HCT116 (cell line): ENCODE measurements at regions not wholly inside any gene's neighbourhood (a gene's known extent, or its start where the extent isn't known, plus 50 kb on each side); places are given as distances from the start of the nearest gene placed in this dataset.

Experiments used
- ATAC-seq: fragments of 200-7000 bp; cut with Tn5 transposase; 2 replicates; pipeline ENCODE4 v1.9.1; 2020; ENCODE audit warnings: mild to moderate bottlenecking, moderate library complexity
- BruUV-seq: library from RNA; stranded (reverse); fragments of 400-500 nt; replicated peaks from 2 replicates; lab custom pipeline; 2021; lab: Mats Ljungman, UMichigan
- CTCF ChIA-PET: fragments of 300-600 bp; sonication (Branson Sonifier 250); formaldehyde crosslinking; loops from one replicate; lab custom pipeline; 2021; ENCODE audit warnings: antibody characterized with exemption; lab: Charles Lee
- POLR2A ChIA-PET: fragments of 300-600, 350-600 bp; sonication (Branson Sonifier 250); formaldehyde crosslinking; loops from one replicate; lab custom pipeline; 2021; ENCODE audit warnings: antibody characterized with exemption; lab: Charles Lee
- RAD21 ChIA-PET, 2 experiments: fragments of 300-600 bp; sonication (Branson Sonifier 250); formaldehyde crosslinking; loops; one replicate each; lab custom pipeline; 2023; ENCODE audit warnings: low total read pairs in 2 of 2; ENCODE audit not compliant: uncharacterized antibody in 2 of 2, unreplicated experiment in 2 of 2, low non-redundant PET in 1 of 2; lab: Charles Lee
- DNase-seq: peaks from one replicate; pipeline ENCODE4 v3.0.0-alpha.2; 2010; ENCODE audit warnings: low read depth, low spot score
- H2AFZ ChIP-seq: fragments of 200-600 bp; shearing (Covaris generic), sonication (generic); 2 replicates; pipeline ENCODE4 v1.6.1; 2017; ENCODE audit warnings: low read depth, mixed run types, mixed read lengths, antibody characterized with exemption, low read length; ENCODE audit not compliant: poor library complexity, severe bottlenecking
- H3K27ac ChIP-seq: 2 replicates; pipeline ENCODE4 v1.5.1; 2012; ENCODE audit warnings: low read depth, low read length
- H3K27me3 ChIP-seq: fragments of 200-600 bp; sonication (generic); 2 replicates; pipeline ENCODE4 v1.6.1; 2016; ENCODE audit warnings: mixed run types, low read length, mixed read lengths; ENCODE audit not compliant: insufficient read depth
- H3K36me3 ChIP-seq, 2 experiments: fragments of 200-500 bp in 1 of 2; fragments of 200-600 bp in 1 of 2; sonication (Bioruptor generic) in 1 of 2; sonication (generic) in 1 of 2; 2 replicates each; pipeline versions ENCODE4 v1.5.1 to v1.6.1; 2014 to 2016; ENCODE audit warnings: low read length in 2 of 2, inconsistent platforms in 1 of 2, mixed read lengths in 1 of 2, mixed run types in 1 of 2; ENCODE audit not compliant: insufficient read depth in 2 of 2, control insufficient read depth in 1 of 2
- H3K4me1 ChIP-seq, 2 experiments: fragments of 200-600 bp in 1 of 2; sonication (generic) in 1 of 2; 2 replicates each; pipeline versions ENCODE4 v1.5.1 to v1.6.1; 2012 to 2017; ENCODE audit warnings: low read length in 2 of 2, inconsistent platforms in 1 of 2, mild to moderate bottlenecking in 1 of 2, mixed read lengths in 1 of 2, mixed run types in 1 of 2, moderate library complexity in 1 of 2; ENCODE audit not compliant: insufficient read depth in 2 of 2, control insufficient read depth in 1 of 2
- H3K4me2 ChIP-seq: fragments of 200-600 bp; sonication (generic); 2 replicates; pipeline ENCODE4 v1.6.1; 2017; ENCODE audit warnings: mixed run types, low read length, mixed read lengths
- H3K4me3 ChIP-seq, 2 experiments: fragments of 200-600 bp in 1 of 2; sonication (generic) in 1 of 2; replicated peaks in 1 of 2; 2 replicates each; pipeline ENCODE4 v1.5.1; 2011 to 2016; ENCODE audit warnings: low read length in 2 of 2, control low read depth in 1 of 2, low read depth in 1 of 2, mild to moderate bottlenecking in 1 of 2, mixed read lengths in 1 of 2, mixed run types in 1 of 2
- H3K79me2 ChIP-seq: fragments of 200-600 bp; sonication (generic); 2 replicates; pipeline ENCODE4 v1.6.1; 2017; ENCODE audit warnings: mild to moderate bottlenecking, mixed run types, low read length, moderate library complexity, mixed read lengths; ENCODE audit not compliant: insufficient read depth
- H3K9ac ChIP-seq: fragments of 200-600 bp; sonication (generic); 2 replicates; pipeline ENCODE4 v1.6.1; 2016; ENCODE audit warnings: low read length, mixed read lengths
- H3K9me2 ChIP-seq: fragments of 200-600 bp; sonication (generic), shearing (Covaris generic); 2 replicates; pipeline ENCODE4 v1.6.1; 2017; ENCODE audit warnings: mixed run types, mild to moderate bottlenecking, moderate library complexity; ENCODE audit not compliant: insufficient read depth
- H3K9me3 ChIP-seq, 2 experiments: fragments of 200-500 bp in 1 of 2; fragments of 200-600 bp in 1 of 2; sonication (Bioruptor generic) in 1 of 2; sonication (generic) in 1 of 2; 2 replicates each; pipeline ENCODE4 v1.6.1; 2014 to 2017; ENCODE audit warnings: low read length in 2 of 2, mixed read lengths in 2 of 2, inconsistent platforms in 1 of 2, low read depth in 1 of 2, mild to moderate bottlenecking in 1 of 2, mixed run types in 1 of 2, moderate library complexity in 1 of 2; ENCODE audit not compliant: control insufficient read depth in 1 of 2, insufficient read depth in 1 of 2
- H4K20me1 ChIP-seq: fragments of 200-600 bp; sonication (generic), shearing (Covaris generic); 2 replicates; pipeline ENCODE4 v1.6.1; 2017; ENCODE audit warnings: mixed run types, mild to moderate bottlenecking, moderate library complexity; ENCODE audit not compliant: insufficient read depth
- CBX3 ChIP-seq: IDR thresholded peaks from 2 replicates; pipeline ENCODE4 v1.6.1; 2012; ENCODE audit warnings: low read depth
- EZH2phosphoT487 ChIP-seq: fragments of 200-600 bp; IDR thresholded peaks from 2 replicates; pipeline ENCODE4 v1.6.1; 2018; ENCODE audit warnings: antibody characterized with exemption, borderline replicate concordance
- RAD21 ChIP-seq: IDR thresholded peaks from 2 replicates; pipeline ENCODE4 v1.6.1; 2012; ENCODE audit warnings: low read depth, mild to moderate bottlenecking
- SP1 ChIP-seq: IDR thresholded peaks from 2 replicates; pipeline ENCODE4 v1.6.1; 2012; ENCODE audit warnings: low read depth
- ZFX ChIP-seq: fragments of 450-650 bp; IDR thresholded peaks from 2 replicates; pipeline ENCODE4 v1.6.1; 2017
- ZNF274 ChIP-seq: fragments of 200-500 bp; sonication (Bioruptor generic); IDR thresholded peaks from 2 replicates; pipeline ENCODE4 v1.6.1; 2014; ENCODE audit warnings: mild to moderate bottlenecking, low read depth, low read length, inconsistent platforms
- intact Hi-C: fragments of 100-400 bp; cut with micrococcal nuclease; formaldehyde crosslinking; loops from 2 replicates; pipeline ENCODE4 v1.10.0; 2022
- TF ChIP-seq, protein P1 (sequence below), 3 experiments: fragments of 200-600 bp in 1 of 3; sonication (generic) in 1 of 3; IDR thresholded peaks in 2 of 3; conservative IDR thresholded peaks in 1 of 3; 2 replicates each; pipeline ENCODE4 v1.5.1; 2012 to 2017; ENCODE audit warnings: low read depth in 2 of 3, low read length in 2 of 3, antibody characterized with exemption in 1 of 3, borderline replicate concordance in 1 of 3, control low read depth in 1 of 3, mild to moderate bottlenecking in 1 of 3, mixed read lengths in 1 of 3, mixed run types in 1 of 3, moderate library complexity in 1 of 3; ENCODE audit not compliant: insufficient read depth in 1 of 3
- TF ChIP-seq, protein P2 (sequence below): IDR thresholded peaks from 2 replicates; pipeline ENCODE4 v1.6.1; 2012; ENCODE audit warnings: low read depth
- TF ChIP-seq, protein P3 (sequence below): IDR thresholded peaks from 2 replicates; pipeline ENCODE4 v1.6.1; 2011; ENCODE audit warnings: mild to moderate bottlenecking, low read length, moderate library complexity; ENCODE audit not compliant: insufficient replicate concordance; ENCODE audit errors: extremely low read depth

DNA sequence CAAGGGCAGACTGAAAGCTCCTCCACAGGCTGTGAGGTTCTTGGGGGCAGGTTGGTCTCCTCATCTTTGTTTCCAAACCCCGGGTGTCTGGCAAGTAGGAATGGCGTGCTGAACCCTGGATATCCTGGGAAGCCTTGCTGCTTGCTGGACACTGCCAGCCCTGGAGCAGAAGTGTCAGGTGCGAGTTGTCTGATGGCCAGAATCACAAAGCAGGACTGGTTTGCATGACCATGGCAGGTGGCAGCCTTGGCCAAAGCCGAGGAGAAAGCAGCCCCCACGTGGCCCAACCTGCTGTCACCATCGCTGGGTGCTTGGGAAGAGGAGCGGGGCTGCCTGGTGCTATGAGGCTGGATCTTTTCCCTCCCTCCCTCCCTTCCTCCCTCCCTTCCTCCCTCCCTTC, 309.5 kb upstream of the HS6ST1 start:
- intact Hi-C loops: no loop called here
- no TSS peak for BruUV-seq
- ATAC-seq: no peak
- Histone ChIP-seq H3K36me3 (no peaks in the 10 kb centered on the region), H3K27me3 (peaks cover 7% of the 10 kb centered on the region; the same call in 1 of the 2 replicates), H3K9me2 (no peaks in the 10 kb centered on the region), H4K20me1 (no peaks in the 10 kb centered on the region), H2AFZ (no peak overlapping the region), H3K4me3 (no peak overlapping the region), H3K79me2 (no peaks in the 10 kb centered on the region), H3K9ac (no peak overlapping the region), H3K9me3 (no peaks in the 10 kb centered on the region), H3K4me2 (no peak overlapping the region), H3K27ac (no peak overlapping the region), H3K4me1 (no peaks in the 10 kb centered on the region)
- no peak for DNase-seq
- ChIA-PET POLR2A (interaction anchor here (0.6 kb wide), 1 partner anchor 69 kb away, joined by 3 read pairs; no protein-coding TSS in a partner anchor), RAD21 (no interaction called here), CTCF (no interaction called here)
- TF ChIP-seq, protein P1, sequence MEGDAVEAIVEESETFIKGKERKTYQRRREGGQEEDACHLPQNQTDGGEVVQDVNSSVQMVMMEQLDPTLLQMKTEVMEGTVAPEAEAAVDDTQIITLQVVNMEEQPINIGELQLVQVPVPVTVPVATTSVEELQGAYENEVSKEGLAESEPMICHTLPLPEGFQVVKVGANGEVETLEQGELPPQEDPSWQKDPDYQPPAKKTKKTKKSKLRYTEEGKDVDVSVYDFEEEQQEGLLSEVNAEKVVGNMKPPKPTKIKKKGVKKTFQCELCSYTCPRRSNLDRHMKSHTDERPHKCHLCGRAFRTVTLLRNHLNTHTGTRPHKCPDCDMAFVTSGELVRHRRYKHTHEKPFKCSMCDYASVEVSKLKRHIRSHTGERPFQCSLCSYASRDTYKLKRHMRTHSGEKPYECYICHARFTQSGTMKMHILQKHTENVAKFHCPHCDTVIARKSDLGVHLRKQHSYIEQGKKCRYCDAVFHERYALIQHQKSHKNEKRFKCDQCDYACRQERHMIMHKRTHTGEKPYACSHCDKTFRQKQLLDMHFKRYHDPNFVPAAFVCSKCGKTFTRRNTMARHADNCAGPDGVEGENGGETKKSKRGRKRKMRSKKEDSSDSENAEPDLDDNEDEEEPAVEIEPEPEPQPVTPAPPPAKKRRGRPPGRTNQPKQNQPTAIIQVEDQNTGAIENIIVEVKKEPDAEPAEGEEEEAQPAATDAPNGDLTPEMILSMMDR (IDR thresholded peaks at IDR 0.05 in 2 of 3, conservative IDR thresholded peaks at IDR 0.05 in 1 of 3; ENCODE audit: borderline replicate concordance in 1 of 3, insufficient read depth in 1 of 3, low read depth in 2 of 3, low read length in 2 of 3): no peak
- no peak for TF ChIP-seq EZH2phosphoT487
- TF ChIP-seq ZFX: no peak
- no peak for TF ChIP-seq SP1
- TF ChIP-seq, protein P2, sequence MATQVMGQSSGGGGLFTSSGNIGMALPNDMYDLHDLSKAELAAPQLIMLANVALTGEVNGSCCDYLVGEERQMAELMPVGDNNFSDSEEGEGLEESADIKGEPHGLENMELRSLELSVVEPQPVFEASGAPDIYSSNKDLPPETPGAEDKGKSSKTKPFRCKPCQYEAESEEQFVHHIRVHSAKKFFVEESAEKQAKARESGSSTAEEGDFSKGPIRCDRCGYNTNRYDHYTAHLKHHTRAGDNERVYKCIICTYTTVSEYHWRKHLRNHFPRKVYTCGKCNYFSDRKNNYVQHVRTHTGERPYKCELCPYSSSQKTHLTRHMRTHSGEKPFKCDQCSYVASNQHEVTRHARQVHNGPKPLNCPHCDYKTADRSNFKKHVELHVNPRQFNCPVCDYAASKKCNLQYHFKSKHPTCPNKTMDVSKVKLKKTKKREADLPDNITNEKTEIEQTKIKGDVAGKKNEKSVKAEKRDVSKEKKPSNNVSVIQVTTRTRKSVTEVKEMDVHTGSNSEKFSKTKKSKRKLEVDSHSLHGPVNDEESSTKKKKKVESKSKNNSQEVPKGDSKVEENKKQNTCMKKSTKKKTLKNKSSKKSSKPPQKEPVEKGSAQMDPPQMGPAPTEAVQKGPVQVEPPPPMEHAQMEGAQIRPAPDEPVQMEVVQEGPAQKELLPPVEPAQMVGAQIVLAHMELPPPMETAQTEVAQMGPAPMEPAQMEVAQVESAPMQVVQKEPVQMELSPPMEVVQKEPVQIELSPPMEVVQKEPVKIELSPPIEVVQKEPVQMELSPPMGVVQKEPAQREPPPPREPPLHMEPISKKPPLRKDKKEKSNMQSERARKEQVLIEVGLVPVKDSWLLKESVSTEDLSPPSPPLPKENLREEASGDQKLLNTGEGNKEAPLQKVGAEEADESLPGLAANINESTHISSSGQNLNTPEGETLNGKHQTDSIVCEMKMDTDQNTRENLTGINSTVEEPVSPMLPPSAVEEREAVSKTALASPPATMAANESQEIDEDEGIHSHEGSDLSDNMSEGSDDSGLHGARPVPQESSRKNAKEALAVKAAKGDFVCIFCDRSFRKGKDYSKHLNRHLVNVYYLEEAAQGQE: no peak
- TF ChIP-seq ZNF274: no peak
- TF ChIP-seq CBX3: no peak
- TF ChIP-seq RAD21: no peak
- TF ChIP-seq, protein P3, sequence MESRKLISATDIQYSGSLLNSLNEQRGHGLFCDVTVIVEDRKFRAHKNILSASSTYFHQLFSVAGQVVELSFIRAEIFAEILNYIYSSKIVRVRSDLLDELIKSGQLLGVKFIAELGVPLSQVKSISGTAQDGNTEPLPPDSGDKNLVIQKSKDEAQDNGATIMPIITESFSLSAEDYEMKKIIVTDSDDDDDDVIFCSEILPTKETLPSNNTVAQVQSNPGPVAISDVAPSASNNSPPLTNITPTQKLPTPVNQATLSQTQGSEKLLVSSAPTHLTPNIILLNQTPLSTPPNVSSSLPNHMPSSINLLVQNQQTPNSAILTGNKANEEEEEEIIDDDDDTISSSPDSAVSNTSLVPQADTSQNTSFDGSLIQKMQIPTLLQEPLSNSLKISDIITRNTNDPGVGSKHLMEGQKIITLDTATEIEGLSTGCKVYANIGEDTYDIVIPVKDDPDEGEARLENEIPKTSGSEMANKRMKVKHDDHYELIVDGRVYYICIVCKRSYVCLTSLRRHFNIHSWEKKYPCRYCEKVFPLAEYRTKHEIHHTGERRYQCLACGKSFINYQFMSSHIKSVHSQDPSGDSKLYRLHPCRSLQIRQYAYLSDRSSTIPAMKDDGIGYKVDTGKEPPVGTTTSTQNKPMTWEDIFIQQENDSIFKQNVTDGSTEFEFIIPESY: no peak
